HG03521 (cell line): ENCODE measurements at regions not wholly inside any gene's neighbourhood (a gene's known extent, or its start where the extent isn't known, plus 50 kb on each side); places are given as distances from the start of the nearest gene placed in this dataset.
"Not testable (repeated sequence)": the region's sequence is repeated elsewhere in the genome, so short reads cannot be mapped to it uniquely, and the experiment has no call there.

Experiments
- ATAC-seq: cut with Tn5 transposase; IDR thresholded peaks from one replicate; pipeline ENCODE4 v1.9.1; 2021; ENCODE audit warnings: mild to moderate bottlenecking, moderate library complexity; ENCODE audit not compliant: unreplicated experiment

DNA sequence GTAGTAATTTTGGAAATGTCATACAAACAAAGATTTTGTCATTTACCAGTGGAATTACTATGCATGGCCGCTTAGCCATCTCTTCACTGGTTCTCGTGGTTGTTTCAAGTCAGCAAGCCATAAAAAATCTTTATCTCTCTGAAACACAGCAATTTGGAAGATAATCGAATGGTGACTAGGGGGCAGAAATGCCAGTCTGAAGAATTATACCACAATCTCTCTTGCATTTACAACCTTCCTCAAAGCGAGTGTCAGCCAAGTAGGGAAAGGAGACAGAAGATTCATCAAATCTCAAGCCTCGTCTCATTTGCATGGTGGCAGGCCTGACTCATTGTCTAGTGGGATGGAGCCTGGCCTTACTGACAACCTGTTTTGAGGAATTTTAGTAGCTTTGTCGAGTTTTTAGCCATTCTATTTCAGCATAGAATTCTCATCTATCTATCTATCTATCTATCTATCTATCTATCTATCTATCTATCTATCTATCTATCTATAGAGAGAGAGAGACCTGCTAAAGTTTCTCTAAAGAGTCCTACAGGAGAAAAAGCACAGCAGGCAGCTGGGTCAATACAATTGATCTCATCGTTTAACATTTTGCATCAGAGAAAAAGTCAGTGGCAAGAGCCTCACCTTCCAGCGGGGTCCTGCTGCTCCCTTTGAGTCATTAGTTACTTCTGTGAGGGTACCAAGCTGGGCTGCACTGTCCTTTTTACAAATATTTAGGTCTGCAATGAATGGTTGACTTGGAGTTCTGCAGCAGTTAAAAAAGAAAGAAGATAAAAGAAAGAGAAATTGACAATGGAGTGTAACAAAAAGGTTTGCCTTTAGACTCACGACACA is 572.8 kb downstream of the TFAP2A start:
- ATAC-seq, result no peak

DNA sequence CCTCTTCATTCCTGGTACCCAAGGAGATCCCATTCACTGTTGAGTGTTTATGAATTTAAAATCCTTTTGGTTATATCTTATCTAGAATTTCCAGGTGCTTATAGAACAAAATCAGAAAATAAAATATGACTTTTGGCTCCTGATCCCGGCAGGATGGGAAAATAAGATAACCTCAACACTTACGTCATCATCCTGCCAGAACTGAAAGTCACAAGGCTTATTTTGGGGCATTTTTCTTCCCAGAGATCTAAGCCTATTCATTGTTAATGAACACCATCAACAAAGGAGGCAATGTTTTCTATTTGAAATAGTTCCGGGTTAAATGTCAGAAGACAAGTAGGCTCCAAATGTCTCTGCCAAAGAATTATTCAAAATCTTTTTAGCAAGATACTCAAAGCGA is 580.6 kb downstream of the TFAP2A start:
- ATAC-seq, result no peak

DNA sequence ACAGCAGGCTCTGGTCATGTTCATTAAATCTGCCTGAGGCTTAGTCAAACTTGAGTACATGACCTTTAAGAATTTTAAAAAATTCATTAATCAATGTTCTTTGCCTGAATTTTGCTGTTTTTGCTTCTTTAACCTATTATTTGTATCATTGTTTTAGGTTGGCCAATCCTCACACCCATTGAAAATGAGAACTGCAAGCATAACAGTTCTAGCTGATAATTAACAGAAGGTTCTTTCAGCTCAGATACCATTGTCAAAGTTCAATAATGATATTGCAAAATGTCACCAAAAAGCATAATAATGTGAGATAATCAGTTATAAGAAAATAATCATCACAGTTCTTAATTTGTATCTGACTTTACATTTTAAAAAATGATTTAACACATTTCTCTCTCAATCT is 583.1 kb downstream of the TFAP2A start:
- ATAC-seq, result no peak

DNA sequence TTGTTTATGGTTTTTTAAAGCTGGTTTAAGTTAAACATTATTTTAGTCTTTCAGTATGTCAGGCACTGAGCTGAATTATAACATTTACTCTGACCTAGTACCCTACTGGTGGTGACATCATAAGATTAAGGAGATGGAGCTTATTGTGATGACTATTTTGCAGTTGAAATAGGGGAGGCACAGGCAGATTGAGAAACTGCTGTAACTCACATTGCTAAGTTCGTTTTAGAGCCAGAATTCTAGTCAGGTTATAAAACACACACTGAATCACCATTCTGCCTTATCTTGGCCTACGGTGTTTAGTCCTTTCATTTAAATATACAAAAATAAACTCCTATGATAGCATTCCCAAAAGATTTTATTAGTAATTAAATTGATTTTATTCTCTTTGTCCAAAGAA is 584.1 kb downstream of the TFAP2A start:
- ATAC-seq, result no peak

DNA sequence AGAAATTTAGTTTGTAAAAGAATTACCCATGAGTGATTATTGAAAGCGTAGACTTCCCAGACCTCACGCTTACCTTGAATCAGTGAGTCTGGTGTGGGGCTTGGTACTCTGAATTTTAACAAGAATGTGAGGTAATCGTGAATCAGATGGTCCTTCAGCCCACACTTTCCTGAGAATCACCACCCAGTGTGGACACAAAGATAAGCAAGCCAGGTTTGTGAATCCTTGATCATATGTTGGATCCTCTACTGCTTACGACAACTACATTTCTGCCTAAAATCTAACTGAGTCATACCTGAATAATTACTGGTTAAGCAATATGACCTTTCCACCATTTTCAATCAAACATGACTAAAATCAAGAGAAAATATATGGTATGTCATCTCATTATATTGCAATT is 589.3 kb downstream of the TFAP2A start:
- ATAC-seq, result no peak

DNA sequence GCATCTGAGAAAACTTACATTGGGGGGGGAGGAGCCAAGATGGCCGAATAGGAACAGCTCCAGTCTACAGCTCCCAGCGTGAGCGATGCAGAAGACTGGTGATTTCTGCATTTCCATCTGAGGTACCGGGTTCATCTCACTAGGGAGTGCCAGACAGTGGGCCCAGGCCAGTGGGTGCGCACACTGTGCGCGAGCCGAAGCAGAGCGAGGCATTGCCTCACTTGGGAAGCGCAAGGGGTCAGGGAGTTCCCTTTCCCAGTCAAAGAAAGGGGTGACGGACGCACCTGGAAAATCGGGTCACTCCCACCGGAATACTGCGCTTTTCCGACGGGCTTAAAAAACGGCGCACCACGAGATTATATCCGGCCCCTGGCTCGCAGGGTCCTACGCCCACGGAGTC is 604.1 kb downstream of the TFAP2A start:
- not testable (repeated sequence) for ATAC-seq

DNA sequence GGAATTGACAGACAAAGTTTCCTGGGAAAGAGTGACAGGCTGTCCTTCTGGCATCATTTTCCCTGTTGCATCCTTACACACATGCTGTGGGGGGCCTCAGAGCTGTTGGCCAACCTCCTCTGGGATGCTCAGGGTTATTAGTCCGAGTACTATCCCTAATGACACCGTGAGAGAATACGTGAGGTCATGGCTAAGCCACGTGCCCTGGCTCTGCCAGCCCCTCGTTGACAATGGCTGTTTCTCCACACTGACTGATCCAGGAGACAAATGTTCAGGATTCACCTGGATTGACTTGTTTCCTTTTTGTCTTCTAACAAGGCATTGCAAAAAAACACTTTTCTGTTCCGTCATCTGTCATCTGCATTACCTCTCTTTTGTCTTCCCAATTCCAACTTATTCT is 604.6 kb downstream of the TFAP2A start:
- no peak for ATAC-seq

DNA sequence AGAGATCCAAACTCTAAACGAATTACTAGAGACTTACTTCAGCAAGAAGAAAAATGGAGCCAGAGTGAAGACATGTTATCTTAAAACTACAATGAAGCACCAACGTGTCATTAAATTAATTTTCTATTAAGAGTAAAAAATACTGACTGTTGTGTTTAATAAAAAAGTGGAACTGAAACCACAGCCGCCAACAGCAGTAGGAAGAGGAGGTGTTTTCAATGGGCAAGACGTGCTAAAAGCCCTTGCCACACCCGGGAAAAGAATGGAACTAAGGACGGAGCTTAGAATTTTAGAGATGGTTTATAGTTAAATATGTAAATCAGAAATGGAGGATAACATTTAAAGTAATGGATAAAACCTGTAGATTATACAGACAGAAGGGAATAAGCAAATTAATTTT is 608.7 kb downstream of the TFAP2A start:
- no peak for ATAC-seq

DNA sequence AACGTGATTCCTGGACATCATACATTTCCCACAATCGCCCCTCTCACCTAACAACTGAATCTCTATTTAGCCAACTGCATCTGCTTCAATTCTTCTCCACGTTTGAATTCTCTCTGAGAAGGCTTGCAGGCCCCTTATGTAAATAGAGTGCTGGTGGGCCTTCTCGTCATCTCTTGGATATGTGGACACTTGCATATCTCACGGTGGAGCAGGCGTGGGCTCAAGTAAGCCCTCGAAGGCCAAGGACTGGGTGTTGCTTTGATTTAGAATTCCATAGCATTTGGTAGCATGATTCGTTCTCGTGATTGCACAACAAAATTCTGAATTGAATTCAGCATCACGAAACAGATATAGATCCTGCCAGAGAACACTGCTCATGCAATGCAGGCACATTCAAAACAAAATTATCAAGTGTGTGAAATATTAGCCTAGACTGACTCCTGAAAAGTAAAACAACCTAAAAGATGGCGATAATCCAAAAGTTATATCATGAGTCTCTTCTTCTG is 613.6 kb downstream of the TFAP2A start:
- no peak for ATAC-seq

DNA sequence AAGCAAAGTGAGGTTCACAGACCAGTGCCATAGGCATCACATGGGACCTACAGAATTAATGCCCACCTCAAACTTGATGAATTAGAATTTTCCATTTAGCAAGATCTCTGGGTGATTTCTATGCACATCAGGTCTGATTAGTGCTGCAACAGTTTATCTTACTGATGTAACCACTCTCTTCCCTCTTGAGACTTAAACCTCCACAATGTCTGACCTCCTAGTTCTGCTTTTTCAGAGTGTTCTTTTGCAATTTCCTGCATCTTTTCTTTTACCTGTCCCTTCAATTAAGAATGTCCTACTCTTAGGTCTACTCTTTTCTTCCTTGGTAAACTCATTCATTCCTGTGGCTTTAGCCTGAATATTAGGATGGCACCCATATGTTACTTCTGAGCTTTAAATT is 615.3 kb downstream of the TFAP2A start:
- ATAC-seq, result no peak

DNA sequence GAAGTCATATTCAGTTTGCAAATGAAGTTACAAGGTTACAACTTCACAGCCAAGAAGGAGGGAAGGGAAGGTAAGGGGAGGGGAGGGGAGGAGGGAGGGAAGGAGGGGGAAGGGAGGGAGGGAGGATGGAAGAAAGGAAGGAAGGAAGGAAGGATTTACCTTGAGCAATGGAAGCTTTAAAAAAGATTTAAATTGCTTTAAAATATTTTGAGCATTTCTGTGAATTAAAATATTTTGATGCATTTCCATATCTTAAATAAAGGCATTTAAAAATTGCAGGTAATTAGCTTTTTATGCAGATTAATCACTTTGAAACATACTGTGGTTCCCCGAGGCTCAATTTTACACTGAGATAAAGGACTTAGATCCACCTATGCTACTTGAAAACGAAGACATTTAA is 618.0 kb downstream of the TFAP2A start:
- no peak for ATAC-seq

DNA sequence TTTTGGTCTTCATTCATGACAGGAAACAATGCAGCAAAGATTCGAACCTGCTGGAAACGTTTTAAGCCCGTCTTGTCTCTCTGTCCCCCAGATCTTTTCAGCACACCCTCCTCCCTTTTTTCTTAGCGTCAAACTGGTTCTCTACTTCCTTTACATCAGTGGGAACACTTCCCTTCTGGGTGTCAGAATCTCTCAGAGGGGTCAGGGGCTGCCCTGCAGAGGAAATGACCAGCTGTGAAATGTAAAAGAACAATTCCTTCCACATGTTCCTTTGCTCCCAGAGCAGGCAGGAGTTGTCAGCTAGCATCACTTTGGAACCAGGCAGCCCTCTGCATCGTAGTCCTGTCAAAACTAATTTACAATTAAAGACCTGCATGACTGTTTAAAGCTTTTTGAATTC is 619.0 kb downstream of the TFAP2A start:
- ATAC-seq, result no peak

DNA sequence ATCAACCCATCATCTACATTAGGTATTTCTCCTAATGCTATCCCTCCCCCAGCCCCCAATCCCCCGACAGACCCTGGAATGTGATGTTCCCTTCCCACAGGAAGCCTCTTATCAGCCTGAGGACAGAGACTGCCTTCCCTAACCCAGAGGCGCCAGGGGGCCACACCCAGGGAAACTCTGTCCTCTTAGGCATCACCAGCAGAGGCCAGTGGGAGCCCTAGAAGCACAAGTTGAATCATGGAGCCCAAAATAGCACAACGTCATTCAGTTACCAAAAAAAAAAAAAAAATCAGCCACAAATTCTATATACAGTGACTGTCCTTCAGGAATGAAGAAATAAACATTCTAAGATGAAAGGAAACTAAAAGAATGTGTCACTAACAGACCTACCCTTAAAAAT is 625.7 kb downstream of the TFAP2A start:
- ATAC-seq, result no peak

DNA sequence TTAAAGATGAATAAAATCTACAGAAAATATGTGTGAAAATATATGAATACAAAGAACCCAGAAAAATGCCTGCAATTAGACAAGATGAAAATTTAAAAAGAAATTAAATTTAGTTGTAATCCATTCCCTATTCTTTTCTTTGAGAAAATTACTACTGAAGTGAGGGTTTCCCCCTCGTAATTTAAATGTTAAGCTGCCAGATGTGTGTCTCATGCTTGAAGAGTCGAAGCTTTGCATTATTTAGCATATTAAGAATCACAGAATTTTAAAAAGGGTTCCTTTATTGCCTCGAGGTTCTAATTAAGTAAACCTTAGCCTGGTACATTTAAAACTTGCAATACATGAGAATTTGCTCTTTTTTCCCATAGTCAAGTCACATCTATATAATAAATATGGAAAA is 630.1 kb downstream of the TFAP2A start:
- ATAC-seq, result no peak

DNA sequence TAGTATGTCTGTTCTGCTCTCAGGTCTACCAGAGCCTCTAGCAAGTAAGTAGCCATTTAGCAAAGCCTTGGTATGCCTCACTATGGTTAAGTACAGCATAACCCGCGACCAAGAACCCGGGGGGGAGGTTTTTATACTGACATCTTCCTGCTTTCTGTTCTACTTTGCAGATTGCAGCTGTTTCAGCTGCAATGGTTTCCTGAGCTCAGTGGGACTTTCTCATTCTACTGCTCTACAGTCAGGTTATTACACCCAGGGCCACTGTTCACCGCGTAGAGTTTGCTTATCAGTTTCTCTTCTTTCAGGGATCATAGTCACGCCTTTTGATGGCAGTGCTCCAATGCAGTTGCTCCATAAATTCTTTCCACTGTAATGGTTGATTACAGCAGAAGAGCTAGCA is 631.3 kb downstream of the TFAP2A start:
- ATAC-seq, result no peak

DNA sequence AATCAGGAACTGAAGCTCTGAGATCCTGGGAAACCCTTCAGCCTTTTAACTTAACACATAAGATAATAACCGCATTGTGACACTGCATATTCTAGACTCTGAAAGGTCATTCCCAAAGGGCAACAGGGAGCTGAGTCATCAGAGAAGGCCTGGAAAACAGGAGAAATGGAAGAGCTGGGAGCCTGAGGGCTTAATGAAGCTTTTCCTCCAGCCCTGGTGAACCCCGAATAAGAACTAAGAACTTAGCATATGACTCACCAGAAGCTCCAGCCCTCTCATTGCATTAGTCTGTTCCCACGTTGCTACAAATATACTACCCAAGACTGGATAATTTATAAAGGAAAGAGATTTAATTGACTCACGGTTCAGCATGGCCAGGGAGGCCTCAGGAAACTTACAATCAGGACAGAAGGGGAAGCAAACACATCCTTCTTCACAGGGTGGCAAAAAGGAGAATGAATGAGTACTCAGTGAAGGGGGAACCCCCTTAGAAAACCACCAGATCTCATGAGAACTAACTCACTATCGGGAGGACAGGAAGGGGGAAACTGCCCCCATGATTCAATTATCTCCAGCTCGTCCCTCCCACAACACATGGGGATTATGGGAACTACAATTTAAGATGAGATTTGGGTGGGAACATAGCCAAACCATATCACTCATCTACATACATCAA is 648.5 kb downstream of the TFAP2A start:
- ATAC-seq, result no peak

DNA sequence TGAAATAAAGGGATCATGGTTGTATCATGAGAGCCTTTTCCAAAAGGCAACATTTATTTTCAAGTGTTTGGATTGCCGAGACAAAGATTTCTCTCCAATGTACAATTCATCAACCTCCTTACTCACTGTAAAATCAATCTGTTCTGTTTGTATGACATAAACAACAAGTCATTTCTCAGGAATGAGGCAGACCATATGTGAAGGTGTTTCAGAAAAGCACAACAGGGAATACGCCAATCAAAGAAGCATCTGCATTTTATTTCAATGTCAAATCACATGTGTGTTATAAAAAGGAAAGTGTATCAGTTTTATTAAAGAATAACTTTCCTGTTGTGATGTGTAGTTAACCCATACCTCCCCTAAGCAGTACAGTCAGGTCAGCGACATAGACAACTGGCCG is 653.7 kb downstream of the TFAP2A start:
- no peak for ATAC-seq

DNA sequence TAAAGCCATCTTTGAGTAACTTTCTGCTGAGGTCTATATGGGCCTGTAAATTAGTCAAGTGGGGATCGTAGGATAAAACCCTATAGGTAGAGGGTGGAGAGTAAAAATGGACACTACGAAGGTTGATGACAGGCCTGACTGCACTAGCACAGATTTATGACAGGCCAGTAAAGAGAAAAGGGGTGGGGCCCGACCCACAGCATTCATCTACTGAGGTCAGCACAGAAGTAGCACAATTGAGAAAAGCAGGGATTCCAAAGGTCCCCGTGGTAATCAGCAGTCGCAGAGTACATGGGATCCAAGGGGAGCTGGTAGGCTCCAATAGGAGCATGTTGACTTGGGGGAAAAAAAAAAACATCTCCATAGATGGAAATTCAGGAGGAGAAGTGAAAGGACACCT is 660.4 kb downstream of the TFAP2A start:
- no peak for ATAC-seq

DNA sequence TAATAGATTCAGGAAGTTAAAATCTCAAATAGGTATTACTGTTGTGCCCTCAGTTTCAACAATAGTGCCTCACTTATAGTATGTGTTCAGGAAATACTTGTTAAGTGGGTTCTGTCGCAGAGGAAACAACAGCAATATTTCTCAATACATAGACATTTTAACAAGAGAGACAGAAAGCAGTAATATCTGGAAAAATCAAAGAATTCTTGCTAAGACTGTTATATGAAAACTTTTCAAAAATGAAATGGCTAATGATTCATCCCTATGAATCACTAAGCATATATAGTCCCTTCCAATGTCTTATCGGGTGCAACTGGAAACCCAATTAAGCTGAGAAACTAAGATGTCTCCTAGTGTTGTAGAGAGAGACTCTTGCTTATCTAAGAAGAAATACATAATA is 668.9 kb downstream of the TFAP2A start:
- ATAC-seq, result no peak

DNA sequence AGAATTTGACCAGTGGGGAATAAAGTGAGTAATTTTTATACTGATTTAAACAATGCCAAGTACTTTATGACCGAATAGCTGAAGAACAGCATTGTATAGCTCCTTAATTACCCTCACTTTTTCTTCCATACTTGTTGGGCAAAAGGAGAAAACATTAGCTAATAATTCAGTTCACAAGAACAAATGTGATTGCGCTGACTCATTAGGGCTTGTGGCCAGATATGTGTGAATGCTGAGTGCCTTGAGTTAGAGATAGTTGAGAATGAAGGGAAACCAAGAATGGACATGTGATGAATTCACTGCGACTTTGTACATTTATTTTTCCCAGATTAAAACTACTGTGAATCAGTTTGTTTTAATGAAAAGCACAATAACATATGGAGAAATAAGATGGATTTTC is 669.4 kb downstream of the TFAP2A start:
- ATAC-seq, result no peak

DNA sequence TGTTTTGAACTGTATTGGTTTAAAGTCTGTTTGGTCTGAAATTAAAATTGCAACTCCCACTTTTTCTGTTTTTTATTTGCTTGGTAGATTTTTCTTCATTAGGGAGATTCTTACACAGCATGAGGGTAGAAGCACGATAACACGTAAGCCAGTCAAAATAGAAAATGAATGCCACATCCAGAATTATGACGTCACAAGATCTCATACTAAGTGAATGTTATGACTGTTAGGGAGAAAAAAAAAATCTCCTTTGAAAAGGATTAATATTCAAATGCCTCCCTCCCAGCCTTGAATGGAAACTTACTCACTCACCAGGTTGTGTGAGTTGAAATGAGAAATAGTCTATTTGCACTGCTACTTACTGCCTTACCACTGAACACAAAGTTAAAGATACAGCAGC is 670.8 kb downstream of the TFAP2A start:
- ATAC-seq, result no peak

DNA sequence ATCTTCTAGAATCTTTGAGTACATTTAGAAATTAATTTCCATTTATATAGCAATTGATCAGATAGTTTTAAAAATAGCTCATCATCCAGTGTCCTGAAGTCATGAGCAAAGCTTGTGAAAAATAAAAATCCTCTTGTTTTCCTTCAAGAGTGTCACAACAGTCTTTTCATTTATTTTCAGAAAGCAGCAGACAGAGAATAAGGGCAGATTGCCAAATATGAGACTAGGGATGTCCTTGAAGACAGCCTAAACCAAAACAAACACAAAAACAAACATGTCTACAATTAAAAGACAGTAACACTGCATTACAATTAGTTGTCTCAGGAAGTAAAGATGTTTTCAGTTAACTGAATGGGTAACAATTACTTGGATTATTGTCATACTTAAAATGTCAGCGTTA is 682.8 kb downstream of the TFAP2A start:
- ATAC-seq, result no peak
